Vagina (tissue), 2 donors: ENCODE measurements at regions not wholly inside any gene's neighbourhood (a gene's known extent, or its start where the extent isn't known, plus 50 kb on each side); places are given as distances from the start of the nearest gene placed in this dataset.

ENCODE experiments used
- DNase-seq, 2 donors: peaks; one replicate each; pipeline ENCODE4 v3.0.0-alpha.2; 2017; ENCODE audit errors: extremely low spot score in 2 of 2
- H3K27ac ChIP-seq: fragments of 200-600 bp; sonication (generic); one replicate; pipeline ENCODE4 v1.5.1; 2019
- H3K27me3 ChIP-seq: fragments of 200-600 bp; sonication (generic); one replicate; pipeline ENCODE4 v1.5.1; 2019
- H3K36me3 ChIP-seq, 2 donors: fragments of 200-600 bp; sonication (generic); one replicate each; pipeline ENCODE4 v1.5.1; 2017 to 2019
- H3K4me1 ChIP-seq: fragments of 200-600 bp; sonication (generic); one replicate; pipeline ENCODE4 v1.5.1; 2019
- H3K4me3 ChIP-seq, 2 donors: fragments of 200-600 bp; sonication (generic); 1 replicate in 1 of 2; 2 replicates in 1 of 2; pipeline ENCODE4 v1.5.1; 2016 to 2019
- H3K9me3 ChIP-seq: fragments of 200-600 bp; sonication (generic); one replicate; pipeline ENCODE4 v1.5.1; 2019
- POLR2A ChIP-seq, 2 donors: fragments of 450-650 bp; IDR thresholded peaks; one replicate each; pipeline ENCODE4 v1.6.1; 2017; ENCODE audit warnings: antibody characterized with exemption in 2 of 2, mild to moderate bottlenecking in 2 of 2, moderate library complexity in 2 of 2
- POLR2AphosphoS5 ChIP-seq, 2 donors: sonication (generic); formaldehyde crosslinking; IDR thresholded peaks; one replicate each; pipeline ENCODE4 v1.9.0; 2017; ENCODE audit warnings: antibody characterized with exemption in 2 of 2, mild to moderate bottlenecking in 2 of 2, low read depth in 1 of 2; ENCODE audit not compliant: insufficient read depth in 1 of 2
- intact Hi-C: fragments of 100-400 bp; cut with DNase I; formaldehyde crosslinking; loops from one replicate; pipeline ENCODE4 v1.15.1; 2023
- TF ChIP-seq, protein P1 (sequence below), 3 experiments: fragments of 450-650 bp in 2 of 3; fragments of 200-600 bp in 1 of 3; sonication (generic) in 1 of 3; IDR thresholded peaks; one replicate each; pipeline ENCODE4 v1.5.1; 2017 to 2019; ENCODE audit warnings: antibody characterized with exemption in 3 of 3, mild to moderate bottlenecking in 2 of 3, moderate library complexity in 2 of 3

- H3K27ac ChIP-seq, result no peak overlapping the region
- H3K4me1 ChIP-seq, result no peaks in the 10 kb centered on the region
These were observed 94.4 kb downstream of the TMCO5A start for GRCh38 chr15:38028869-38029268.

GRCh38 chr15:38029736-38030135 lies 95.3 kb downstream of the TMCO5A start:
- intact Hi-C loops, result no loop called here
- Histone ChIP-seq H3K36me3 (no peaks in the 10 kb centered on the region), H3K4me1 (no peaks in the 10 kb centered on the region), H3K4me3 (no peak overlapping the region), H3K27me3 (no peaks in the 10 kb centered on the region), H3K9me3 (no peaks in the 10 kb centered on the region), H3K27ac (no peak overlapping the region)
- no peak for TF ChIP-seq POLR2A (IDR thresholded peaks at IDR 0.05)
- TF ChIP-seq, protein P1, sequence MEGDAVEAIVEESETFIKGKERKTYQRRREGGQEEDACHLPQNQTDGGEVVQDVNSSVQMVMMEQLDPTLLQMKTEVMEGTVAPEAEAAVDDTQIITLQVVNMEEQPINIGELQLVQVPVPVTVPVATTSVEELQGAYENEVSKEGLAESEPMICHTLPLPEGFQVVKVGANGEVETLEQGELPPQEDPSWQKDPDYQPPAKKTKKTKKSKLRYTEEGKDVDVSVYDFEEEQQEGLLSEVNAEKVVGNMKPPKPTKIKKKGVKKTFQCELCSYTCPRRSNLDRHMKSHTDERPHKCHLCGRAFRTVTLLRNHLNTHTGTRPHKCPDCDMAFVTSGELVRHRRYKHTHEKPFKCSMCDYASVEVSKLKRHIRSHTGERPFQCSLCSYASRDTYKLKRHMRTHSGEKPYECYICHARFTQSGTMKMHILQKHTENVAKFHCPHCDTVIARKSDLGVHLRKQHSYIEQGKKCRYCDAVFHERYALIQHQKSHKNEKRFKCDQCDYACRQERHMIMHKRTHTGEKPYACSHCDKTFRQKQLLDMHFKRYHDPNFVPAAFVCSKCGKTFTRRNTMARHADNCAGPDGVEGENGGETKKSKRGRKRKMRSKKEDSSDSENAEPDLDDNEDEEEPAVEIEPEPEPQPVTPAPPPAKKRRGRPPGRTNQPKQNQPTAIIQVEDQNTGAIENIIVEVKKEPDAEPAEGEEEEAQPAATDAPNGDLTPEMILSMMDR (IDR thresholded peaks at IDR 0.05), result no peak
- TF ChIP-seq POLR2AphosphoS5 (IDR thresholded peaks at IDR 0.05; ENCODE audit: insufficient read depth in 1 of 2, low read depth in 1 of 2), result no peak
- DNase-seq, result no peak

More at GRCh38 chr15:38028869-38029268, 94.4 kb downstream of the TMCO5A start:
- intact Hi-C loops, result no loop called here
- no peak overlapping the region for H3K4me3 ChIP-seq
- H3K9me3 ChIP-seq, result no peaks in the 10 kb centered on the region
- H3K27me3 ChIP-seq, result no peaks in the 10 kb centered on the region
- DNase-seq, result no peak
- TF ChIP-seq, protein P1 (IDR thresholded peaks at IDR 0.05), result no peak
- TF ChIP-seq POLR2AphosphoS5 (IDR thresholded peaks at IDR 0.05; ENCODE audit: insufficient read depth in 1 of 2, low read depth in 1 of 2) (no peak), POLR2A (IDR thresholded peaks at IDR 0.05) (no peak)
- no peaks in the 10 kb centered on the region for H3K36me3 ChIP-seq

- no peak overlapping the region for H3K27ac ChIP-seq
- no peaks in the 10 kb centered on the region for H3K9me3 ChIP-seq
- no peak overlapping the region for H3K4me3 ChIP-seq
- no peaks in the 10 kb centered on the region for H3K36me3 ChIP-seq
- intact Hi-C loops, result no loop called here
- no peaks in the 10 kb centered on the region for H3K27me3 ChIP-seq
- no peaks in the 10 kb centered on the region for H3K4me1 ChIP-seq
- DNase-seq, result no peak
- no peak for TF ChIP-seq POLR2A (IDR thresholded peaks at IDR 0.05)
- no peak for TF ChIP-seq POLR2AphosphoS5 (IDR thresholded peaks at IDR 0.05; ENCODE audit: insufficient read depth in 1 of 2, low read depth in 1 of 2)
These were observed 96.2 kb downstream of the TMCO5A start for GRCh38 chr15:38030609-38031008.

DNA sequence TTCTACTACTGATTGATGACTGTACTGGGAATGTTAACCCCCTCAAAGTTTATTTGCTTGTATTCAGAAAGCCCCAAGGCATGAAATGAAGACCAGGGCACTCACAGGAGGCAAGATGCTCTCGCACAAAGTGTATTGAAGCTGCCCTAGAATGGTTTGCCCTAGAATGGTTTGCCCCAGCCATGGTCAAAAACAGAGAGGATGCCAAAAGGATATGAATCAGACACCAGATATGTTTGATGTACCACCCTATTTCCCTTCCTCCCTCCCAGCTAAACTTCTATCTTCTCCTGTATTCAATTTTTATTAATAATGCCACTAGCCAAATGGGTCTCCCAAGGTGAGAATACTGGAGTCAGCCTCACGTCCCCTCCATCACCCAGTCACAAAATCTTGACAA lies 101.3 kb downstream of the TMCO5A start:
- H3K36me3 ChIP-seq, result no peaks in the 10 kb centered on the region
- H3K9me3 ChIP-seq, result no peaks in the 10 kb centered on the region
- no peak overlapping the region for H3K27ac ChIP-seq
- TF ChIP-seq POLR2AphosphoS5 (IDR thresholded peaks at IDR 0.05; ENCODE audit: insufficient read depth in 1 of 2, low read depth in 1 of 2), result no peak
- TF ChIP-seq, protein P1 (IDR thresholded peaks at IDR 0.05), result no peak
- no peak for TF ChIP-seq POLR2A (IDR thresholded peaks at IDR 0.05)
- intact Hi-C loops, result no loop called here
- H3K4me1 ChIP-seq, result peaks cover 7% of the 10 kb centered on the region
- H3K27me3 ChIP-seq, result no peaks in the 10 kb centered on the region
- DNase-seq, result no peak
- no peak overlapping the region for H3K4me3 ChIP-seq

DNA sequence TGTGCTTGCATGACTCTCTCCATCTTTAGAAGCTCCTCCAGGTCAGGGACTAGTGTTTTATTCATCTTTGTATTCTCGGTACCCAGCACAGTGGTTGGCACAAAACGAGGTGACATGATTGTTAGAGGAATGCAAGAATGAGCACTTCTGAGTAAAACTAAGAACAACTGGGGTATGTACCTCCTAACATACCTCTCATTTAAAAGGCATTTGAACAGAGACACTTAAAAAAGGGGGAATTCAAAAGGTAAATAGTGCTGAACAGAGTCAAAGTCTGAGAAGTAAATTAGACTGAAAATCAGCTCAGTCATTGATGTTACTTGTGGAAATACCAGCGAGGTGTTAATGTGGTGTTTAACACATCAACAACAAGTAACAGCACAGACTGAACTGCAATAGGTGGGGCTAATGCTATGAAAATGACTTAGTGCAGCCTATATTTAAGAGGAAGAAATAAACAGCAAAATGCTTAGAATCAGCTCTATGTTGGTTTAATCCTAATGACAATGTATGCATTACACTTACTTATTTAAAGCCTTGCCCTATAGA lies 102.4 kb downstream of the TMCO5A start:
- DNase-seq, result no peak
- Histone ChIP-seq H3K27me3 (no peaks in the 10 kb centered on the region), H3K4me1 (peaks cover 7% of the 10 kb centered on the region), H3K4me3 (no peak overlapping the region), H3K9me3 (no peaks in the 10 kb centered on the region), H3K27ac (no peak overlapping the region), H3K36me3 (no peaks in the 10 kb centered on the region)
- intact Hi-C loops, result no loop called here
- TF ChIP-seq POLR2AphosphoS5 (IDR thresholded peaks at IDR 0.05; ENCODE audit: insufficient read depth in 1 of 2, low read depth in 1 of 2), result no peak
- no peak for TF ChIP-seq POLR2A (IDR thresholded peaks at IDR 0.05)
- TF ChIP-seq, protein P1 (IDR thresholded peaks at IDR 0.05), result no peak
